ENCODE measurements at regions not wholly inside any gene's neighbourhood (a gene's known extent, or its start where the extent isn't known, plus 50 kb on each side); places are given as distances from the start of the nearest gene placed in this dataset.

DNA sequence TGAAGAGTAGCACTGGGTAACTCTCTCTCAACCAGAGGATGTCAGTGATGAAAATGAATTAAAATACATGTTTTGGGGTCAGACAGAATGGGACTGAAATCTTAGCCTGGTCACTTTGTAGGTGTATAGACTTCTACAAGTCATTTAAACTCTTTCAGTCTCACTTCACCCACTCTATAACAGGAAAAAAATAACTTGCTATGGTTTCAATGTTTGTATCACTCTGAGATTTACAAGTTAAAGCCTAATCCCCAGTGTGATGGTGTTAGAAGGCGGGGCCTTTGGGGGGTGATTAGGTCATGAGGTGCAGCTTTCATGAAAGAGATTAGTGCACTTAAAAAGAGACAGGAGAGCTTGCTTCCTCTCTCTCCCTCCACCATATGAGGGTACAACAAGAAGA, 134.8 kb downstream of the INHBA start:
- TF ChIP-seq POLR2A (IDR thresholded peaks at IDR 0.05; ENCODE audit: low read length), result no peak
- TF ChIP-seq MAX (IDR thresholded peaks at IDR 0.05), result no peak
- TF ChIP-seq, protein P1, sequence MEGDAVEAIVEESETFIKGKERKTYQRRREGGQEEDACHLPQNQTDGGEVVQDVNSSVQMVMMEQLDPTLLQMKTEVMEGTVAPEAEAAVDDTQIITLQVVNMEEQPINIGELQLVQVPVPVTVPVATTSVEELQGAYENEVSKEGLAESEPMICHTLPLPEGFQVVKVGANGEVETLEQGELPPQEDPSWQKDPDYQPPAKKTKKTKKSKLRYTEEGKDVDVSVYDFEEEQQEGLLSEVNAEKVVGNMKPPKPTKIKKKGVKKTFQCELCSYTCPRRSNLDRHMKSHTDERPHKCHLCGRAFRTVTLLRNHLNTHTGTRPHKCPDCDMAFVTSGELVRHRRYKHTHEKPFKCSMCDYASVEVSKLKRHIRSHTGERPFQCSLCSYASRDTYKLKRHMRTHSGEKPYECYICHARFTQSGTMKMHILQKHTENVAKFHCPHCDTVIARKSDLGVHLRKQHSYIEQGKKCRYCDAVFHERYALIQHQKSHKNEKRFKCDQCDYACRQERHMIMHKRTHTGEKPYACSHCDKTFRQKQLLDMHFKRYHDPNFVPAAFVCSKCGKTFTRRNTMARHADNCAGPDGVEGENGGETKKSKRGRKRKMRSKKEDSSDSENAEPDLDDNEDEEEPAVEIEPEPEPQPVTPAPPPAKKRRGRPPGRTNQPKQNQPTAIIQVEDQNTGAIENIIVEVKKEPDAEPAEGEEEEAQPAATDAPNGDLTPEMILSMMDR (IDR thresholded peaks at IDR 0.05), result no peak
- TF ChIP-seq E2F6 (IDR thresholded peaks at IDR 0.05; ENCODE audit: borderline replicate concordance, low read depth), result no peak
- TF ChIP-seq RCOR1 (IDR thresholded peaks at IDR 0.05; ENCODE audit: low read depth, low read length), result no peak
- TF ChIP-seq RAD21 (conservative IDR thresholded peaks at IDR 0.05 in 1 of 2, IDR thresholded peaks at IDR 0.05 in 1 of 2), result no peak
- TF ChIP-seq RFX5 (IDR thresholded peaks at IDR 0.05), result no peak
- TF ChIP-seq CHD4 (IDR thresholded peaks at IDR 0.05; ENCODE audit: borderline replicate concordance), result no peak
- TF ChIP-seq USF2 (IDR thresholded peaks at IDR 0.05), result no peak
- TF ChIP-seq PHF8 (IDR thresholded peaks at IDR 0.05; ENCODE audit: borderline replicate concordance, low read depth), result no peak

Measured in A549 (cell line).